ENCODE measurements at regions not wholly inside any gene's neighbourhood (a gene's known extent, or its start where the extent isn't known, plus 50 kb on each side); places are given as distances from the start of the nearest gene placed in this dataset.

- no peak for TF ChIP-seq ZNF337 (CRISPR knock-in tag; IDR thresholded peaks at IDR 0.05; ENCODE audit: borderline replicate concordance, low read depth)
- TF ChIP-seq BRCA1 (CRISPR knock-in tag; IDR thresholded peaks at IDR 0.05): no peak
- no peak for TF ChIP-seq CERS6 (CRISPR knock-in tag; IDR thresholded peaks at IDR 0.05)
- TF ChIP-seq ZNF770 (CRISPR knock-in tag; IDR thresholded peaks at IDR 0.05): no peak
These were observed 739.4 kb upstream of the ADGRL4 start for GRCh38 chr1:79745929-79746328.

Data from HepG2 (cell line).